GM23338 (cell line): ENCODE measurements at regions not wholly inside any gene's neighbourhood (a gene's known extent, or its start where the extent isn't known, plus 50 kb on each side); places are given as distances from the start of the nearest gene placed in this dataset.

ENCODE experiments used
- ATAC-seq: fragments of 200-7000 bp; cut with Tn5 transposase; 3 replicates; pipeline ENCODE4 v1.9.1; 2020
- DNase-seq: peaks from one replicate; pipeline ENCODE4 v3.0.0-alpha.2; 2015; ENCODE audit warnings: low spot score
- H2AFZ ChIP-seq: fragments of 200-600 bp; sonication (generic); 2 replicates; pipeline ENCODE4 v1.8.0; 2016; ENCODE audit warnings: antibody characterized with exemption, mild to moderate bottlenecking, moderate library complexity
- H3F3A ChIP-seq: fragments of 200-600 bp; sonication (generic); replicated peaks from 2 replicates; pipeline ENCODE4 v1.8.0; 2017; ENCODE audit warnings: antibody characterized with exemption, mixed run types, low read depth
- H3K27ac ChIP-seq: fragments of 200-600 bp; sonication (generic); 2 replicates; pipeline ENCODE4 v1.6.1; 2016; ENCODE audit warnings: low read depth
- H3K27me3 ChIP-seq: fragments of 200-600 bp; sonication (generic); 2 replicates; pipeline ENCODE4 v1.8.0; 2016; ENCODE audit warnings: mild to moderate bottlenecking, mixed run types, moderate library complexity; ENCODE audit not compliant: insufficient read depth
- H3K36me3 ChIP-seq: fragments of 200-600 bp; sonication (generic); 2 replicates; pipeline ENCODE4 v1.8.0; 2016; ENCODE audit warnings: mild to moderate bottlenecking; ENCODE audit not compliant: insufficient read depth
- H3K4me1 ChIP-seq: fragments of 200-600 bp; sonication (generic); 2 replicates; pipeline ENCODE4 v1.8.0; 2016; ENCODE audit warnings: mild to moderate bottlenecking, moderate library complexity; ENCODE audit not compliant: insufficient read depth
- H3K4me2 ChIP-seq: fragments of 200-600 bp; sonication (generic); 2 replicates; pipeline ENCODE4 v1.7.1; 2017; ENCODE audit warnings: mixed run types
- H3K4me3 ChIP-seq: fragments of 200-600 bp; sonication (generic); 2 replicates; pipeline ENCODE4 v1.6.1; 2016; ENCODE audit warnings: mixed run types
- H3K79me2 ChIP-seq: fragments of 200-600 bp; sonication (generic); replicated peaks from 2 replicates; pipeline ENCODE4 v1.8.0; 2017; ENCODE audit warnings: mild to moderate bottlenecking; ENCODE audit not compliant: insufficient read depth
- H3K9me2 ChIP-seq: fragments of 200-600 bp; sonication (generic); 2 replicates; pipeline ENCODE4 v1.8.0; 2017; ENCODE audit not compliant: insufficient read depth
- H4K20me1 ChIP-seq: fragments of 200-600 bp; sonication (generic); replicated peaks from 2 replicates; pipeline ENCODE4 v1.8.0; 2017; ENCODE audit warnings: mild to moderate bottlenecking; ENCODE audit not compliant: insufficient read depth
- H3K27ac Mint-ChIP-seq: 2 replicates; pipeline ENCODE4 v1.8.0; 2020; ENCODE audit warnings: inconsistent platforms, mild to moderate bottlenecking, moderate library complexity, mixed read lengths
- H3K27me3 Mint-ChIP-seq: 3 replicates; pipeline ENCODE4 v1.8.0; 2022; ENCODE audit warnings: low read depth, mild to moderate bottlenecking, moderate library complexity, mixed read lengths, inconsistent platforms; ENCODE audit not compliant: insufficient read depth, poor library complexity
- H3K36me3 Mint-ChIP-seq: 3 replicates; pipeline ENCODE4 v1.8.0; 2021; ENCODE audit warnings: low read depth, mild to moderate bottlenecking, inconsistent platforms, moderate library complexity, mixed read lengths
- H3K4me1 Mint-ChIP-seq: 3 replicates; pipeline ENCODE4 v1.8.0; 2020; ENCODE audit warnings: mild to moderate bottlenecking, inconsistent platforms, mixed read lengths
- H3K4me3 Mint-ChIP-seq: 3 replicates; pipeline ENCODE4 v1.8.0; 2021; ENCODE audit warnings: moderate library complexity, mild to moderate bottlenecking, inconsistent platforms, mixed read lengths
- H3K9me3 Mint-ChIP-seq: 3 replicates; pipeline ENCODE4 v1.8.0; 2020; ENCODE audit warnings: moderate library complexity, mild to moderate bottlenecking, inconsistent platforms, mixed read lengths
- CREB1 ChIP-seq: fragments of 250-450 bp; sonication (Bioruptor Pico); IDR thresholded peaks from 2 replicates; pipeline ENCODE4 v1.5.0; 2020; ENCODE audit warnings: low read depth, mild to moderate bottlenecking, moderate library complexity
- CTCF ChIP-seq, 2 experiments: fragments of 200-600 bp in 1 of 2; sonication (generic) in 1 of 2; conservative IDR thresholded peaks; 2 replicates each; pipeline versions ENCODE4 v1.5.1 to v1.6.1; 2016 to 2017; ENCODE audit warnings: antibody characterized with exemption in 2 of 2, low read depth in 2 of 2, mild to moderate bottlenecking in 2 of 2, moderate library complexity in 1 of 2
- EZH2 ChIP-seq: fragments of 200-600 bp; sonication (generic); IDR thresholded peaks from one replicate; pipeline ENCODE4 v1.8.0; 2017; ENCODE audit warnings: antibody characterized with exemption, mild to moderate bottlenecking, low read depth; ENCODE audit not compliant: unreplicated experiment
- EZH2phosphoT487 ChIP-seq: fragments of 200-600 bp; sonication (generic); IDR thresholded peaks from one replicate; pipeline ENCODE4 v1.8.1; 2018; ENCODE audit warnings: antibody characterized with exemption; ENCODE audit not compliant: unreplicated experiment
- JUNB ChIP-seq: IDR thresholded peaks from one replicate; pipeline ENCODE4 v1.6.1; 2016; ENCODE audit warnings: antibody characterized with exemption; ENCODE audit not compliant: unreplicated experiment
- NANOG ChIP-seq: IDR thresholded peaks from 2 replicates; pipeline ENCODE4 v1.6.1; 2016; ENCODE audit warnings: antibody characterized with exemption, borderline replicate concordance
- POLR2AphosphoS5 ChIP-seq: IDR thresholded peaks from 2 replicates; pipeline ENCODE4 v1.6.1; 2016; ENCODE audit warnings: antibody characterized with exemption, low read depth
- REST ChIP-seq: IDR thresholded peaks from one replicate; pipeline ENCODE4 v1.6.1; 2018; ENCODE audit warnings: antibody characterized with exemption; ENCODE audit not compliant: unreplicated experiment
- STAT1 ChIP-seq: IDR thresholded peaks from one replicate; pipeline ENCODE4 v1.6.1; 2016; ENCODE audit warnings: antibody characterized with exemption; ENCODE audit not compliant: unreplicated experiment
- ZNF114 ChIP-seq: fragments of 250-450 bp; sonication (Bioruptor Pico); IDR thresholded peaks from 2 replicates; pipeline ENCODE4 v1.5.0; 2020; ENCODE audit warnings: mild to moderate bottlenecking, moderate library complexity
- ZNF331 ChIP-seq: fragments of 250-450 bp; sonication (Bioruptor Pico); IDR thresholded peaks from 2 replicates; pipeline ENCODE4 v1.5.0; 2020; ENCODE audit warnings: low read depth, mild to moderate bottlenecking, moderate library complexity
- TF ChIP-seq, protein P1 (sequence below): IDR thresholded peaks from 2 replicates; pipeline ENCODE4 v1.6.1; 2016; ENCODE audit warnings: antibody characterized with exemption
- TF ChIP-seq, protein P2 (sequence below): fragments of 250-450 bp; sonication (Bioruptor Pico); IDR thresholded peaks from 2 replicates; pipeline ENCODE4 v1.5.0; 2020; ENCODE audit warnings: mild to moderate bottlenecking, moderate library complexity

DNA sequence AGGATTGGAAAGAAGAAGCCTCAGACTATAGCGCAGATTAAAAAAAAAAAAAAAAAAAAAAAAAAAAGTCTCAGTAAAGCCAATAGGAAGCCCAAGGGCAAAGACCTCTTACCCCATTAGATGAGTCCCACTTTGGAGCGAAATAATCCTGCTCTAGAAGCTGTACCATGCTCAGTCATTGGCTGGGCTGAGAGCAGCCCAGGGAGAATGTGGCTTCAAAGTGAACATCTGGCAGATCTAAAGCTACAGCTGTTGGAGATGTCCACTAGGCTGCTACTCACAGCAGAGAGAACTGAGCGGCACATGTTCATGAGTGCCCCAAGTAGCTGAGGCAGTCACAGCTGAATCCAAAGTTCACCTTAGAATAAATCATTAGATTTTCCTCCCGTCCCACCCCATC is 560.9 kb downstream of the MED13L start (continued):
- TF ChIP-seq STAT1 (no peak), JUNB (no peak), ZNF331 (no peak)

GRCh38 chr12:115712676-115713075 is 564.8 kb downstream of the MED13L start:
- Mint-ChIP-seq H3K27ac (no peak overlapping the region), H3K4me3 (no peak overlapping the region), H3K36me3 (no peaks in the 10 kb centered on the region), H3K4me1 (no peaks in the 10 kb centered on the region), H3K27me3 (peaks cover 2% of the 10 kb centered on the region), H3K9me3 (no peaks in the 10 kb centered on the region; the same call in 2 of the 3 replicates)
- Histone ChIP-seq H3F3A (no peaks in the 10 kb centered on the region), H3K36me3 (no peaks in the 10 kb centered on the region), H2AFZ (no peak overlapping the region), H3K27ac (no peak overlapping the region), H3K9me2 (peaks cover 4% of the 10 kb centered on the region; the same call in 1 of the 2 replicates), H3K4me2 (no peak overlapping the region), H3K27me3 (no peaks in the 10 kb centered on the region), H3K4me1 (no peaks in the 10 kb centered on the region), H3K4me3 (no peak overlapping the region), H3K79me2 (no peaks in the 10 kb centered on the region), H4K20me1 (no peaks in the 10 kb centered on the region)
- TF ChIP-seq ZNF114 (no peak), STAT1 (no peak), REST (no peak), NANOG (no peak), POLR2AphosphoS5 (no peak), ZNF331 (no peak), JUNB (no peak), CREB1 (CRISPR knock-in tag) (no peak), EZH2phosphoT487 (no peak), CTCF (conservative IDR thresholded peaks at IDR 0.05; ENCODE audit: low read depth in 2 of 2) (no peak), EZH2 (no peak)
- TF ChIP-seq, protein P1, sequence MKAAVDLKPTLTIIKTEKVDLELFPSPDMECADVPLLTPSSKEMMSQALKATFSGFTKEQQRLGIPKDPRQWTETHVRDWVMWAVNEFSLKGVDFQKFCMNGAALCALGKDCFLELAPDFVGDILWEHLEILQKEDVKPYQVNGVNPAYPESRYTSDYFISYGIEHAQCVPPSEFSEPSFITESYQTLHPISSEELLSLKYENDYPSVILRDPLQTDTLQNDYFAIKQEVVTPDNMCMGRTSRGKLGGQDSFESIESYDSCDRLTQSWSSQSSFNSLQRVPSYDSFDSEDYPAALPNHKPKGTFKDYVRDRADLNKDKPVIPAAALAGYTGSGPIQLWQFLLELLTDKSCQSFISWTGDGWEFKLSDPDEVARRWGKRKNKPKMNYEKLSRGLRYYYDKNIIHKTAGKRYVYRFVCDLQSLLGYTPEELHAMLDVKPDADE, result no peak
- TF ChIP-seq, protein P2, sequence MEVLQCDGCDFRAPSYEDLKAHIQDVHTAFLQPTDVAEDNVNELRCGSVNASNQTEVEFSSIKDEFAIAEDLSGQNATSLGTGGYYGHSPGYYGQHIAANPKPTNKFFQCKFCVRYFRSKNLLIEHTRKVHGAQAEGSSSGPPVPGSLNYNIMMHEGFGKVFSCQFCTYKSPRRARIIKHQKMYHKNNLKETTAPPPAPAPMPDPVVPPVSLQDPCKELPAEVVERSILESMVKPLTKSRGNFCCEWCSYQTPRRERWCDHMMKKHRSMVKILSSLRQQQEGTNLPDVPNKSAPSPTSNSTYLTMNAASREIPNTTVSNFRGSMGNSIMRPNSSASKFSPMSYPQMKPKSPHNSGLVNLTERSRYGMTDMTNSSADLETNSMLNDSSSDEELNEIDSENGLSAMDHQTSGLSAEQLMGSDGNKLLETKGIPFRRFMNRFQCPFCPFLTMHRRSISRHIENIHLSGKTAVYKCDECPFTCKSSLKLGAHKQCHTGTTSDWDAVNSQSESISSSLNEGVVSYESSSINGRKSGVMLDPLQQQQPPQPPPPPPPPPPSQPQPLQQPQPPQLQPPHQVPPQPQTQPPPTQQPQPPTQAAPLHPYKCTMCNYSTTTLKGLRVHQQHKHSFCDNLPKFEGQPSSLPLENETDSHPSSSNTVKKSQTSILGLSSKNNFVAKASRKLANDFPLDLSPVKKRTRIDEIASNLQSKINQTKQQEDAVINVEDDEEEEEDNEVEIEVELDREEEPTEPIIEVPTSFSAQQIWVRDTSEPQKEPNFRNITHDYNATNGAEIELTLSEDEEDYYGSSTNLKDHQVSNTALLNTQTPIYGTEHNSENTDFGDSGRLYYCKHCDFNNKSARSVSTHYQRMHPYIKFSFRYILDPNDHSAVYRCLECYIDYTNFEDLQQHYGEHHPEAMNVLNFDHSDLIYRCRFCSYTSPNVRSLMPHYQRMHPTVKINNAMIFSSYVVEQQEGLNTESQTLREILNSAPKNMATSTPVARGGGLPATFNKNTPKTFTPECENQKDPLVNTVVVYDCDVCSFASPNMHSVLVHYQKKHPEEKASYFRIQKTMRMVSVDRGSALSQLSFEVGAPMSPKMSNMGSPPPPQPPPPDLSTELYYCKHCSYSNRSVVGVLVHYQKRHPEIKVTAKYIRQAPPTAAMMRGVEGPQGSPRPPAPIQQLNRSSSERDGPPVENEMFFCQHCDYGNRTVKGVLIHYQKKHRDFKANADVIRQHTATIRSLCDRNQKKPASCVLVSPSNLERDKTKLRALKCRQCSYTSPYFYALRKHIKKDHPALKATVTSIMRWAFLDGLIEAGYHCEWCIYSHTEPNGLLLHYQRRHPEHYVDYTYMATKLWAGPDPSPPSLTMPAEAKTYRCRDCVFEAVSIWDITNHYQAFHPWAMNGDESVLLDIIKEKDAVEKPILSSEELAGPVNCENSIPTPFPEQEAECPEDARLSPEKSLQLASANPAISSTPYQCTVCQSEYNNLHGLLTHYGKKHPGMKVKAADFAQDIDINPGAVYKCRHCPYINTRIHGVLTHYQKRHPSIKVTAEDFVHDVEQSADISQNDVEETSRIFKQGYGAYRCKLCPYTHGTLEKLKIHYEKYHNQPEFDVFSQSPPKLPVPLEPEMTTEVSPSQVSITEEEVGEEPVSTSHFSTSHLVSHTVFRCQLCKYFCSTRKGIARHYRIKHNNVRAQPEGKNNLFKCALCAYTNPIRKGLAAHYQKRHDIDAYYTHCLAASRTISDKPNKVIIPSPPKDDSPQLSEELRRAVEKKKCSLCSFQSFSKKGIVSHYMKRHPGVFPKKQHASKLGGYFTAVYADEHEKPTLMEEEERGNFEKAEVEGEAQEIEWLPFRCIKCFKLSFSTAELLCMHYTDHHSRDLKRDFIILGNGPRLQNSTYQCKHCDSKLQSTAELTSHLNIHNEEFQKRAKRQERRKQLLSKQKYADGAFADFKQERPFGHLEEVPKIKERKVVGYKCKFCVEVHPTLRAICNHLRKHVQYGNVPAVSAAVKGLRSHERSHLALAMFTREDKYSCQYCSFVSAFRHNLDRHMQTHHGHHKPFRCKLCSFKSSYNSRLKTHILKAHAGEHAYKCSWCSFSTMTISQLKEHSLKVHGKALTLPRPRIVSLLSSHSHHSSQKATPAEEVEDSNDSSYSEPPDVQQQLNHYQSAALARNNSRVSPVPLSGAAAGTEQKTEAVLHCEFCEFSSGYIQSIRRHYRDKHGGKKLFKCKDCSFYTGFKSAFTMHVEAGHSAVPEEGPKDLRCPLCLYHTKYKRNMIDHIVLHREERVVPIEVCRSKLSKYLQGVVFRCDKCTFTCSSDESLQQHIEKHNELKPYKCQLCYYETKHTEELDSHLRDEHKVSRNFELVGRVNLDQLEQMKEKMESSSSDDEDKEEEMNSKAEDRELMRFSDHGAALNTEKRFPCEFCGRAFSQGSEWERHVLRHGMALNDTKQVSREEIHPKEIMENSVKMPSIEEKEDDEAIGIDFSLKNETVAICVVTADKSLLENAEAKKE, result no peak
- no peak for ATAC-seq
- DNase-seq, result no peak
